ENCODE measurements at regions not wholly inside any gene's neighbourhood (a gene's known extent, or its start where the extent isn't known, plus 50 kb on each side); places are given as distances from the start of the nearest gene placed in this dataset.
"Not testable (repeated sequence)": the region's sequence is repeated elsewhere in the genome, so short reads cannot be mapped to it uniquely, and the experiment has no call there.

DNA sequence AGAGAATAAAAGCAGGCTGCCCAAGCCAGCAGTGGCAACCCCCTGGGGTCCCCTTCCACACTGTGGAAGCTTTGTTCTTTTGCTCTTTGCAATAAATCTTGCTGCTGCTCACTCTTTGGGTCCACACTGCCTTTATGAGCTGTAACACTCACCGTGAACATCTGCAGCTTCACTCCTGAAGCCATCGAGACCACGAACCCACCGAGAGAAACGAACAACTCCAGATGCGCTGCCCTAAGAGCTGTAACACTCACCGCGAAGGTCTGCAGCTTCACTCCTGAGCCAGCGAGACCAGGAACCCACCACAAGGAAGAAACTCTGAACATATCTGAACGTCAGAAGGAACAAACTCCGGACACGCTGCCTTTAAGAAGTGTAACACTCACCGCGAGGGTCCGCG lies 1252.9 kb downstream of the STIM2 start:
- DNase-seq, result not testable (repeated sequence)

- not testable (repeated sequence) for DNase-seq
Observed at GRCh38 chr4:28116526-28117083, 1256.0 kb downstream of the STIM2 start.

DNA sequence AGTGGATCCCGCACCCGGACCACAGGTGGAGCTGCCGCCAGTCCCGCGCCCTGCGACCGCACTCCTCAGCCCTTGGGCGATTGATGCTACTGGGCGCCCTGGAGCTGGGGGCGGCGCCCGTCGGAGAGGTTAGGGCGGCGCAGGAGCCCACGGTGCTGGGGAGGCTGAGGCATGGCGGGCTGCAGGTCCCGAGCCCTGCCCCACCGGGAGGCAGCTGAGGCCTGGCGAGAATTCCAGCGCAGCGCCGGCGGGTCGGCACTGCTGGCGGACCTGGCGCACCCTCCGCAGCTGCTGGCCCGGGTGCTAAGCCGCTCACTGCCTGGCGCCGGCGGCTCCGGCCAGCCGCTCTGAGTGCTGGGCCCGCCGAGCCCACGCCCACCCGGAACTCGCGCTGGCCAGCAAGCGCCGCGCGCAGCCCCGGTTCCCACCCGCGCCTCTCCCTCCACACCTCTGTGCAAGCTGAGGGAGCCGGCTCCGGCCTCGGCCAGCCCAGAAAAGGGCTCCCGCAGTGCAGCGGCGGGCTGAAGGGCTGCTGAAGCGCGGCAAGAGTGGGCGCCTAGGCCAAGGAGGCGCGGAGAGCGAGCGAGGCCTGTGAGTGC lies 1256.5 kb downstream of the STIM2 start:
- no peak for DNase-seq

- DNase-seq, result no peak
Observed at GRCh38 chr4:28146191-28146590, 1285.5 kb downstream of the STIM2 start.

DNA sequence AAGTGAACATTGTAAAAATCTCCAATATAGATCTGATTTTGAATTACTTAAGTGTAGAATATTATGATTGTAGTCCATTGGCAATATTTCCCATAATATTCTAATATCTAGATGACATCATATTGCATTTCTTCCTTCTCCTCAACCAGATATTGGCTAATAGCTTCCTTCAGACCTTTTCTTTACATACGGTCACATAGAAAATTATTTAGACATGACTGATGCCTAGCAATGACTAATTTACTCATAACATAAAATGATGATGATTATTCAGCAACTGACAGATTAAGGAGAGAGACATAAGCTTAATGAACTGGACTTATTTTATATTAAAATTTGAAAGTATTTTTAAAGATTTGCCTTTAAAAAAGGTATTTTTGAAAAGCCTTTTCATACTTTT lies 1287.6 kb downstream of the STIM2 start:
- no peak for DNase-seq

GRCh38 chr4:28149762-28150161 lies 1289.1 kb downstream of the STIM2 start:
- DNase-seq, result no peak

GRCh38 chr4:28151314-28151713 lies 1290.7 kb downstream of the STIM2 start:
- no peak for DNase-seq

- no peak for DNase-seq
Observed at GRCh38 chr4:28167411-28167810, 1306.8 kb downstream of the STIM2 start.

- no peak for DNase-seq
Observed at GRCh38 chr4:28176942-28177341, 1316.3 kb downstream of the STIM2 start.

DNA sequence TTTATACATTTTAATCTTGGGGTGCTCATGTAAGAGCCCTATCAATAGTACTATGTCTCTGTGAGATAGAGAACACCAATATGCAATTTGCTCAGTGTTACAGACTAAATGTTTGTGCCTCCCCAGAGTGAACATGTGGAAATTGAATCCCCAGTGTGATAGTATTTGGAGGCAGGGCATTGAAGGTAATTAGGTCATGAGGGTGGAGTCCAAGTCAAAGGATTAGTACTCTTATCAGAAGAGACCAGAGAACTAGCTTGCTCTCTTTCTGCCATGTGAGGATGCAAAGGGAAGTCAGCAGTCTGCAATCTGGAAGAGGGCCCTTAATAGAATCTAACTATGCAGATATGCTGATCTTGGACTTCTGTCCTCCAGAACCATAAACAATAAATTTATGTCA lies 1317.0 kb downstream of the STIM2 start:
- no peak for DNase-seq

GRCh38 chr4:28179126-28179525 lies 1318.5 kb downstream of the STIM2 start:
- no peak for DNase-seq

GRCh38 chr4:28209371-28209924 lies 1348.8 kb downstream of the STIM2 start:
- no peak for DNase-seq

DNA sequence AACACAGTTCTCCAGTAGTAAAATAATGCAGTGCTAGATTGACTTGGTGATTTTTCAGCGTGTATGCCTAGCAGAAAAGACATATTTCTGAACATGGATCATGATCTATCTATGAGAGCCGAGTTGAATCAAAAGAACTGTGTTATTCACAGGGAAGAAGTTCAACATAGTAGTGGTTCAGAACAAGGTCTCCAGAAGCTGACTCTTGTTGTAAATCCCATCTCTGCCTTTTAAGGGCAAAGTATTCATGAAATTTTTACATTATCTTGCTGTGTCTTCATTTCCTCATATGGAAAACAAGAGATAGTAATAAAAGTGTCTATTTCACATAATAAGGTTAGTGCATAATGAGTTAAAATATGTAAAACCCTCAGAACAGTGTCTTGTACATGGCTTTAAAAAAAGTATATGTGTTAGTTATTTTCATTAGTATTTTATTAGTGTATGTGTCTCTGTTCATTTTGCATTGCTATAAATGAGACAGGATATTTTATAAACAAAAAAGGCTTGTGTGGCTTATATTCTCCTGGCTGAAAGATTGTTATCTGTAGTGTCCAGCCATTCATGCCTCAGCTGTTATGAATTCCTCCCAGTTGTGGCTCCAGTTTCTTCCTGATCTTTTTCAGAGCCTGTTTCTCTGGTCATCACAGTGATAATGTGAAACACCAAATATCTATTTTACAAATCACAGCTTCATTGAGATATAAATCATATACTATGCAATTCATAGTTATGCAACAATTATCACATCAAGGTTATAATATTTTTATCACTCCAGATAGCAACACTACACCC lies 1351.2 kb downstream of the STIM2 start:
- no peak for DNase-seq

- DNase-seq, result no peak
Observed at GRCh38 chr4:28221536-28221935, 1360.9 kb downstream of the STIM2 start.

GRCh38 chr4:28225050-28225449 lies 1364.4 kb downstream of the STIM2 start:
- no peak for DNase-seq

GRCh38 chr4:28225689-28226353 lies 1365.2 kb downstream of the STIM2 start:
- DNase-seq, result no peak

DNA sequence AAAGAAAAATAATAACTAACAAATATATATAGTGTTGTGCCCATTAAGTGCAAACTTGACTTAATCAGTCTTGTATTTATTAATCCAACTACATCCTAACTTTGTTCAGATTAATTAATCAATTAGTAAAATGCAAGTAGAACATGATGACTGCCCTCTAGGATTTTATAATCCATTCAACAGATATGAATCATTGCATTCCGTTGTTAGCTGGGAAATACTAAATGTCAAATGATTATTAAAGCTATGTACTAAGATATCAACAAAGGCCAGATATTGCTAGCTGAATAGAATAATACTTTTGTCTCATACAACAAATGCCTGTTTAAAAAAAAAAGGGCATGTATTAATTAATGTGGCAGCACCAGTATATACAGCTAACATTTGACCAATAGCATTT lies 1366.3 kb downstream of the STIM2 start:
- DNase-seq, result no peak

- DNase-seq, result no peak
Observed at GRCh38 chr4:28227764-28228163, 1367.1 kb downstream of the STIM2 start.

- DNase-seq, result no peak
Observed at GRCh38 chr4:28228561-28229491, 1368.2 kb downstream of the STIM2 start.

- DNase-seq, result no peak
Observed at GRCh38 chr4:28232376-28232775, 1371.7 kb downstream of the STIM2 start.

GRCh38 chr4:28232951-28233350 lies 1372.3 kb downstream of the STIM2 start:
- no peak for DNase-seq

DNA sequence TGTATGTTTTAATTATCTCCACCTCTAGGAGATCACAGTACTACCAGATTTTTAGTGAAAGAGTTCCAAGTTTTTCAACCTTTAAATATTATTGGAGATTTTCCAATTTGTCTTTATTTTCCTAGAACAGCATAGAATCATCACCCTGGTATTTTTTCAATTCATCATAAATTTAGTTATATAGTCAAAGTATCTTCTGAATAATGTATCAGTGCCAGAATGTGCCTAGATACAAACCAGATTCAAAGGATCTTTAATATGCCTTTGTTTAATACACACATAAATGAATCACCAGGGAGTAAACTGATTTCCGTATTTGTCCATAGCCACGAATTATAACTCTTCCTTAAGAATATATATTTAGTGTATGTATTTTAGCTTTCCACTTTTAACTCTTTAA lies 1373.1 kb downstream of the STIM2 start:
- DNase-seq, result no peak

Measured in activated CD4-positive, alpha-beta T cell treated with anti-CD3 and anti-CD28 coated beads for 48 hours (primary cell).